ENCODE measurements at regions not wholly inside any gene's neighbourhood (a gene's known extent, or its start where the extent isn't known, plus 50 kb on each side); places are given as distances from the start of the nearest gene placed in this dataset.

DNA sequence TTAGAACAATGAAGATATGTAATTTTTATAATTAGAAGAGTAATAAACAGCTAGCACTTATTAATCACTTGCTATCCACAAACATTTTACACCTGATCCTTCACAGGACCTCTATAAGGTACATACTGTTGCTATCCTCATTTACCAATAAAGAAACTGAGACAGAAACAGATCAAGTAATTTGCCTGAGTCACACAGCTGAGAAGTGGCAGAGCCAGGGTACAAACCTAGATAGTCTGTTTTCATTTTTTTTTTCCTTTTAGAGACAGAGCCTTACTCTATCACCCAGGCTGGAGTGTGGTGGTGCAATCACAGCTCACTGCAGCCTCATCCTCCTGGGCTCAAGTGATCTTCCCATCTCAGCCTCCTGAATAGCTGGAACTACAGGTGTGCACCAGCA lies 71.8 kb upstream of the PTH start:
- TF ChIP-seq, protein P1, sequence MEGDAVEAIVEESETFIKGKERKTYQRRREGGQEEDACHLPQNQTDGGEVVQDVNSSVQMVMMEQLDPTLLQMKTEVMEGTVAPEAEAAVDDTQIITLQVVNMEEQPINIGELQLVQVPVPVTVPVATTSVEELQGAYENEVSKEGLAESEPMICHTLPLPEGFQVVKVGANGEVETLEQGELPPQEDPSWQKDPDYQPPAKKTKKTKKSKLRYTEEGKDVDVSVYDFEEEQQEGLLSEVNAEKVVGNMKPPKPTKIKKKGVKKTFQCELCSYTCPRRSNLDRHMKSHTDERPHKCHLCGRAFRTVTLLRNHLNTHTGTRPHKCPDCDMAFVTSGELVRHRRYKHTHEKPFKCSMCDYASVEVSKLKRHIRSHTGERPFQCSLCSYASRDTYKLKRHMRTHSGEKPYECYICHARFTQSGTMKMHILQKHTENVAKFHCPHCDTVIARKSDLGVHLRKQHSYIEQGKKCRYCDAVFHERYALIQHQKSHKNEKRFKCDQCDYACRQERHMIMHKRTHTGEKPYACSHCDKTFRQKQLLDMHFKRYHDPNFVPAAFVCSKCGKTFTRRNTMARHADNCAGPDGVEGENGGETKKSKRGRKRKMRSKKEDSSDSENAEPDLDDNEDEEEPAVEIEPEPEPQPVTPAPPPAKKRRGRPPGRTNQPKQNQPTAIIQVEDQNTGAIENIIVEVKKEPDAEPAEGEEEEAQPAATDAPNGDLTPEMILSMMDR (IDR thresholded peaks at IDR 0.05) = no peak
- TF ChIP-seq EP300 (IDR thresholded peaks at IDR 0.05) = no peak
- no peak for TF ChIP-seq POLR2A (IDR thresholded peaks at IDR 0.05)

All from tibial nerve (tissue), 4 donors.